ENCODE measurements at regions not wholly inside any gene's neighbourhood (a gene's known extent, or its start where the extent isn't known, plus 50 kb on each side); places are given as distances from the start of the nearest gene placed in this dataset.

DNA sequence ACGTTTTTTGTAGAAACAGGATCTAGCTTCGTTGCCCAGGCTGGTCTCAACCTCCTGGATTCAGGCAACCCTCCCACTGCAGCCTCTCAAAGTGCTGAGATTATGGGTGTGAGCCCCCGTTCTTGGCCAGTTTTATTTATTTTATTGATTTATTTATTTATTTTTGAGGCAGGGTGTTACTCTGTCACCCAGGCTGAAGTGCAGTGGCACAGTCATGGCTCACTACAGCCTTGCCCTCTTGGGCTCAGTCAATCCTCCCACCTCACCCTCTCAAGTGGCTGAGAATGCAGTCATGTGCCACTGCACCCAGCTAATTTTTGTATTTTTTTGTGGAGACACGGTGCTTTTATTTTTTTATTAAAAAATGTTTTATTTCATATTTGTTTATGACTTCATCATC lies 79.9 kb upstream of the ATF7IP2 start:
- no peak for DNase-seq (ENCODE audit: extremely low read depth, low read depth)
- TF ChIP-seq CTCF (IDR thresholded peaks at IDR 0.05; ENCODE audit: low read depth, low read length) = no peak

DNA sequence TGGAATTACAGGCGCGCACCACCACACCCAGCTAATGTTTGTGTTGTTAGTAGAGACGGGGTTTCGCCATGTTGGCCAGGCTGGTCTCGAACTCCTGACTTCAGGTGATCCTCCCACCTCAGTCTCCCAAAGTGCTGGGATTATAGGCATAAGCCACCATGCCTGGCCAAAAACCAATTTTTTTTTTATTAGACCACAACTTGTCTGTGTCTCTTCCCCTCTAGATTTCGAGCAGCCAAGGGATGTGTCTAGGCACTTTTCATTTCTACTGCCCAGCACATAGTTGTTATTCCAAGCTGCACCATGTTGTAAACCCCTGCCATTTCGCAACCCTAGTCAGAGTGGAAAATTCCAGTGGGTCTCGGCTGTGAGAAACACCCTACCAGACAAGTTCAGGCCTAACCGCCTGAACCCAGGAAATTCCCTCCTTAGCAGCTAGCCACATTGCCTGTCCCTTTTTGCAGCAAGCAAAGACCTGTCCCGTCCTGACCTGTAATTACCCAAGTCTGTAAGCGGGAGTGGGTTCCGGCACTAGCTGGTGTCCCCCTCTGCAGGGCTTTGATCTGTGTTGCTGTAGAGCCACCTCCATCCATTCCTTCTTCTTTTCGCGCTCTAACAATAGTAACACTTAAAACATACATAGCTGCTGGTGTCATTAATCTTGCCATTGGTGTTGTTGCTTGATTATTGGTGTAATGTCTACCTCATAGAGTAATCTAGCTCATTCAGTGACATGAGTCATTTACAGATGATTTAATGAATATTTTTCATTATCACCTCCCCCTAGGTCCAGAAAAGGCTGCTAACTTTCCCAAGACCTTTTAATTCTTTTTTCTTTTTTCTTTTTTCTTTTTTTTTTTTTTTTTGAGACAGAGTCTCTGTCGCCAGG lies 77.3 kb upstream of the ATF7IP2 start:
- no peak for DNase-seq (ENCODE audit: extremely low read depth, low read depth)
- TF ChIP-seq CTCF (IDR thresholded peaks at IDR 0.05; ENCODE audit: low read depth, low read length) = no peak

DNA sequence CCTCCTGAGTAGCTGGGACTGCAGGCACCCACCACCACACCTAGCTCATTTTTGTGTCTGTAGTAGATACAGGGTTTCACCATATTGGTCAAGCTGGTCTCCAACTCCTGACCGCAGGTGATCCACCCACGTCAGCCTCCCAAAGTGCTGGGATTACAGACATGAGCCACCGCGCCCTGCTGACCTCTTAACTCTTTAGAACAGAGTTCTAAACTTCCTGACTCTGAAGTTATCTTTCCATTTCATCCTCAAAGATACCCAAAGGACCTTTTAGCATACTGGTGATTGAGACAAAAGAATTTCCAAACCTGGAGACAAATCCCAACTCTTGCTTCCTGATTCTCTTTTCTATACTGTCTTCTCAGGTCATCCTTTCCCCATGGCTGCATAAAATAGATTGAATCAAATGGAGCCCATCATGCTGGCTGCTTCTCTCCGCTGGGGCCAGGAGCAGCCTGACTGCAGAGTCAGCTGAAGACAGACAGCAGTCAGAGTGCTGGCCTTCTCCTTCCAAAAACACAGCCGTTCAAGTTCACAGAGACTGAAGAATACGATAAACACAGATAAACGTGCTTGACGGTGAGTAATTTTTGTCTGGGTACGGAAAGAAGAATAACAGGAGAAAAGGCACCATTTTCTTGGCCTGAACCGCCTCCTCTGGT lies 76.5 kb upstream of the ATF7IP2 start:
- no peak for TF ChIP-seq CTCF (IDR thresholded peaks at IDR 0.05; ENCODE audit: low read depth, low read length)
- no peak for DNase-seq (ENCODE audit: extremely low read depth, low read depth)

GRCh38 chr16:10312008-10312407 lies 73.9 kb upstream of the ATF7IP2 start:
- TF ChIP-seq CTCF (IDR thresholded peaks at IDR 0.05; ENCODE audit: low read depth, low read length) = no peak
- DNase-seq (ENCODE audit: extremely low read depth, low read depth) = no peak

DNA sequence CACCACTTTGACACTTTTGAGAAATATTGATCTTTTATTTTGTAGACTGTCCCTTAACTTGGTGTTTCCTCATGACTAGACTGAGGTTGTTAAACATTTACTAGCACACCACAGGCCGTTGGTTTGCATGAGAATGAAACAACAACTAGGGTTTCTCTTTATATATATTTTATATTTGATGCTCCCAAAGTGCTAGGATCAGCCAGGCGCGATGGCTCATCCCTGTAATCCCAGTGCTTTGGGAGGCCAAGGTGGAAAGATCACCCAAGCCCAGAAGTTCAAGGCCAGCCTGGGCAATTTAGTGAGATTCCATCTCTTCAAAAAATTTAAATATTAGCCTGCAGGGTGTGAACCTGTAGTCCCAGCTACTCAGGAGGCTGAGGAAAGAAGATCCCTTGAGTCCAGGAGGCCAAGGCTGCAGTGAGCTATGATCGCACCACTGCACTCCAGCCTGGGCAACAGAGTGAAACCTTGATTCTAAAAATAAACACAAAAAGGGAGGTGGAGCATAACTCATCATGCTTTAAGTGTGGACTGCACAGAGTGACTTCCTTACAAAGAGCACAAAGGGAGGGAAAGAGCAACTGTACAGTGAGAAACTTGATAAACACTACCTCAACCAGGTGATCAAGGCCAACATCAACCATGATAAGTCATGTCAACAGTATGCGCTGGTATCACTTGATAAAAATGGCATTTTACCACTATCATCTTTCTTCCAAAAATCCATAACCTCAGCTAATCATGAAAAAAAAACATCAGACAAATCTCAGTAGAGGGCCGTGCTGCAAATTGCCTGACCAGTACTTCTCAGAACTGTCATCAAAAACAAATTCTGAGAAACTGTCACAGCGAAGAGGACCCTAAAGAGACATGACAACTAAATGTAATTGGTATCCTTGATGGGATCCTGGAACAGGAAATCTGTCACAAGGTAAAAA lies 72.8 kb upstream of the ATF7IP2 start:
- no peak for TF ChIP-seq CTCF (IDR thresholded peaks at IDR 0.05; ENCODE audit: low read depth, low read length)
- no peak for DNase-seq (ENCODE audit: extremely low read depth, low read depth)

GRCh38 chr16:10314317-10314716 lies 71.5 kb upstream of the ATF7IP2 start:
- no peak for DNase-seq (ENCODE audit: extremely low read depth, low read depth)

More at GRCh38 chr16:10314317-10314716, 71.5 kb upstream of the ATF7IP2 start:
- TF ChIP-seq CTCF (IDR thresholded peaks at IDR 0.05; ENCODE audit: low read depth, low read length) = no peak
